Suprapubic skin (tissue), 4 donors: ENCODE measurements at regions not wholly inside any gene's neighbourhood (a gene's known extent, or its start where the extent isn't known, plus 50 kb on each side); places are given as distances from the start of the nearest gene placed in this dataset.

ENCODE experiments used
- CTCF ChIP-seq, 2 donors: fragments of 200-600 bp in 1 of 2; fragments of 450-650 bp in 1 of 2; sonication (generic) in 1 of 2; IDR thresholded peaks; one replicate each; pipeline ENCODE4 v1.5.1; 2016 to 2019; ENCODE audit warnings: antibody characterized with exemption in 2 of 2, mild to moderate bottlenecking in 1 of 2, moderate library complexity in 1 of 2
- POLR2A ChIP-seq, 2 donors: fragments of 450-650 bp; IDR thresholded peaks; one replicate each; pipeline ENCODE4 v1.6.1; 2017; ENCODE audit warnings: antibody characterized with exemption in 2 of 2, mild to moderate bottlenecking in 2 of 2, moderate library complexity in 2 of 2
- POLR2AphosphoS5 ChIP-seq, 3 donors: sonication (generic); formaldehyde crosslinking; IDR thresholded peaks; one replicate each; pipeline ENCODE4 v1.6.1; 2017; ENCODE audit warnings: antibody characterized with exemption in 3 of 3

- TF ChIP-seq POLR2AphosphoS5 (IDR thresholded peaks at IDR 0.05), result no peak
- TF ChIP-seq CTCF (IDR thresholded peaks at IDR 0.05), result no peak
- TF ChIP-seq POLR2A (IDR thresholded peaks at IDR 0.05), result no peak
These were observed 1335.3 kb downstream of the EFNB2 start for GRCh38 chr13:105200181-105200580.
